HG03066 (cell line): ENCODE measurements at regions not wholly inside any gene's neighbourhood (a gene's known extent, or its start where the extent isn't known, plus 50 kb on each side); places are given as distances from the start of the nearest gene placed in this dataset.
"Not testable (repeated sequence)": the region's sequence is repeated elsewhere in the genome, so short reads cannot be mapped to it uniquely, and the experiment has no call there.

Experiments
- ATAC-seq: cut with Tn5 transposase; IDR thresholded peaks from one replicate; pipeline ENCODE4 v1.9.1; 2021; ENCODE audit warnings: low read depth; ENCODE audit not compliant: unreplicated experiment

- ATAC-seq = no peak
These were observed 447.9 kb upstream of the TECRL start for GRCh38 chr4:64857198-64857597.

GRCh38 chr4:64846417-64846816 is 437.2 kb upstream of the TECRL start:
- no peak for ATAC-seq

DNA sequence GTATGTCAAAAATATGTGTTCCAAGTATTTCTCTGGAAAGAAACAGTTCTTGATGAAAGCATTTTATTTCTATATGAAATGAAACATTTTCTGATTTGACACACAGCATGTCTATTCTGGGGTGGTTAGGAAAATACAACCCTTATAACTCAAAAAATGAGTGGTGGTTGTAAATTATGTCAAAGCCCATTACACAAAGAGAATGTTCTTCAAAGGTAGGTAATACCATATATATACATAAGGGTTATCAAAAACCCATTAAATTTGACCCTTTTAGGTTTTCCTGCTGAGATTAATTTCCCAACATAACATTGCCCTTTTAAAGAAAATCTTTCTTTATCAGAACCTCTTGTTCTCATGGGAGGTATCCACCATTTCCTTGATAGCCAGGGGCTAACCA is 420.5 kb upstream of the TECRL start:
- ATAC-seq = no peak

GRCh38 chr4:64824591-64824990 is 415.3 kb upstream of the TECRL start:
- no peak for ATAC-seq

DNA sequence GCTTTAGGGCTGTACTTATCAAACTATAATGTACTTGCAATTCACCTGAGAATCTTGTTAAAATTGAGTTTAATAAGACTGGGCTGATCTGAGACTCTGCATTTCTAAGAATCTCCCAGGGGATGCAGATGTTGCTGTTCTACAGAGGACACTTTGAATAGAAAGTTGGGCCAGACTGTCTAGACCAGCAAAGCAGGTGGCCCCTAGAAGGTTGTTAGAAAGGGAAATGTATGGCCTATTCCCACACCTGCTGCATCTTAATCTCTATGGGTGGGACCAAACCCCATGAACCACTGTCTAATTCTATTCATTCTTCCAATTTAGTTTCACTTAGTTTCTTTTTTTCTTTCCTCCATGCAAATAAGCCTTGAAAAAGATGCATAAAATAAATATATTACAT is 413.2 kb upstream of the TECRL start:
- ATAC-seq = no peak

DNA sequence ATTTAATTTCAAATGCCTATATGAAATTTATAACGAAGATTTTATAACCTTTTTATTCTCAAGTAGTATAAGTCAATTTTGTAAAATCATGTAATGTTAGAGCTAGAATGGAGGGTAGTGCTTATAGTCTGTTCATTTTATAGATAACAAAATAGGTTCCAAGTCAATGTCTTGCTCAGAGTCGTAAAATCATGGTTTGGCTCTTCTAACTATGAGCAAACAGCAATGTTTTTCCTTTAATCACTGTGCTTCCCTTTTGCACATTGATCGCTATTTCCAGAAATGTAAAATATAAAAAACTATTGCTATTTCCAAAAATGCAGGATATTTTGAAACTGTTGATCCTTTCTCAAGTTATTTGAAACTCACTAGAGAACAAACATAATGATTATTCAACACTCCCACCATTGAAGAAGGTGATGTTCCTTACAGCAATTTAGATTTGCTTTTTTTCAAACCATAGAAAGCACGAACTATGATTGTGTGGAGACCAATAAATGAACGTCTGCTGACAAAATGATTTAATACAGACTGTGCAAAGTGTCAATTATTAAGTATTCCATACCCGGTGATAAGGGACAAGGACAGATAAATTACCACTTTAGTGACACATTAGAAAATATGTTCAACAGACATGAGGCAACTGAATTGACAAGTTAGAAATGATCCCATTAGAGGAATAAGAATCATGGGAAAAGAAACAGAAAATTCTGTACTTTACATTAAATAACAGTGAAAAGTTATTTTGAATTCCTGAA is 412.1 kb upstream of the TECRL start:
- ATAC-seq = no peak

DNA sequence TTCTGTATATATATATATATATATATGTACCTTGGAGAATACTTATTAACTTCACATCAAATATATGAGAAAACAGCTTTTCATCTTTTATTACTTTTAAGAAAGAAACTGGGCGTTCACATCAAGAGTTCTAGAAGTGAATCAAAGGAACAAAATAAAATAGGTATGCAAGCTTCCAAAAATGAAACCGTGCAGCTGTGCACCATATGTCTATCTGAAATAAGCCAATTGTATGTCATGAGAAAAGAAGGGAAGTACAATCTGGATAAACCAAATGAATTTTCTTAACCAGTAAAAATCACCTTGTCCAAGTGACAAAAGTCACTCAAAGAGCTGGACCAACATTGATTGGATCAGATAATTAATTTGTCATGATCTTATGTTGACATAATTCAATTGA is 405.4 kb upstream of the TECRL start:
- no peak for ATAC-seq

GRCh38 chr4:64807821-64808220 is 398.6 kb upstream of the TECRL start:
- ATAC-seq = no peak

GRCh38 chr4:64799751-64800150 is 390.5 kb upstream of the TECRL start:
- no peak for ATAC-seq

- not testable (repeated sequence) for ATAC-seq
These were observed 389.6 kb upstream of the TECRL start for GRCh38 chr4:64798828-64799227.

GRCh38 chr4:64796581-64796980 is 387.3 kb upstream of the TECRL start:
- no peak for ATAC-seq

DNA sequence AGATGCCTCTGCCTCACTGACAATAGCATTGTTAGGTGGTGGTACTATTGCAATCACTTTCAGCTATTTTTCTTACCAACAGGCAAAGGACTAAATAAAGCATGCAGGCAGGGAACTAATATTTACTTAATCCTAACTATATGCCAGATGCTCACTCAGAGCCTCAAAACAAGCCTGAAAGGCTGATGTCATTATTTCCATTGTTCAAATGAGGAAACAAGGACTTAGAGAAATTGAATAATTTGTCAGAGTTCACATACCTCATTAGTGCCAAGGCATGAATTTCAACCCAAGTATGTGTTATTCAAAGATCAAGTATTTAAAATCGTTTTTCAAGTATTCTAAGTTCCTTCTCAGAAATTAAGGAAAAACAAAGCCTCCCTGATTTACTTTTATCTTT is 374.9 kb upstream of the TECRL start:
- ATAC-seq = no peak

GRCh38 chr4:64781737-64782326 is 372.6 kb upstream of the TECRL start:
- ATAC-seq = peak; percentile 69

DNA sequence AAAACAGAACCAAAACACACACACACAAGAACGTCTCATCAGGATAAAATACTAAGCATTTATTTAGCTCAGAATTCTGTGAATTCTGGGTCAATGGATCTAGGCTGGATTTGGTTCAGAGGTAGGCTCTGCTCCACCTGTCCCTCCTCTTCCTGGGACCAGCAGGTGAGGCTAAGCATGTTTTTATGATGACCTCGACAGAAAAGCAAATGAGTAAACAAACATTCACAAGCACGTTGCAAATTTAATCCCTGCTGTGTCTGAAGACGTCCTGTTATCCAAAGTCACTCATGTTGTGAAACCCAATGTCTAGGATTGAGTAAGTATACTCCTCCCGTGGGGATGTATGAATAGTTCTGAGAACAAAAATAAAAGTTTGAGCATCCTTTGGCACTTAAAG is 371.4 kb upstream of the TECRL start:
- no peak for ATAC-seq

DNA sequence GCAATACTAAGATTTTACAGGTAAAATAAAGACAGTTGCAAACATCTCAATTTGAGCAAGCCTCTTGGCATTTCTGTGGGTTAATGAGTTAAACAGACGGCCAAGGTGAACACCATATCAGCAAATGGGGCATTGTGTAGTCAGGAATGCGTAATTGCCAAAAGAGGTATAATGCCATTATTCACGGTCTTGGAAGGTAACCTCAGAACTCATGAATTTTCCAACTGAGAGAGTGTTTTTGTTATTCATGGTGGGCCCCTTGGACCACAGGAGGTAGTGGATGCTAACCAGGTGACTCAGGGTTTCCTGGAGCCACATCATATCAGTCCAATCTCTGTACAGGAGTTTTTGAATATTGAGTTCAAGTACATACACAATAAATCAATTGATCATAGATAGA is 368.0 kb upstream of the TECRL start:
- ATAC-seq = no peak

DNA sequence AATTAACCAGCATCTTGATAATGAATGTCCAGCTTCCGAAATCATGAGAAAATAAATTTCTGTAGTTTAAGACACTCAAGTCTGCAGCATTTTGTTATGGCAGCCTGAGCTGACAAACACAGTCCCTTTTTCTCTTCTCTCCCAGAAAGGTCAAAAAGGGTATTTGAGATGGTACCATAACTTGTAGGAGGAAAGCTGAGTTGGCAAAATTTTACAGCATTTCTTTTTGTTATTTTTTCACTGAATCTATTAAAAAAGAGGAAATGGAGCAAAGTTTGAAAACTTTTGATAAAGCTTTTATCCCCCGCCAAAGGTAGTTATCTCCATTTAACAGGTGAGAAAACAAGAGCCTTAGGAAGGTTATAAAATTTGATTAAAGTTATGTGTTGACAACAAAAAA is 367.6 kb upstream of the TECRL start:
- no peak for ATAC-seq

DNA sequence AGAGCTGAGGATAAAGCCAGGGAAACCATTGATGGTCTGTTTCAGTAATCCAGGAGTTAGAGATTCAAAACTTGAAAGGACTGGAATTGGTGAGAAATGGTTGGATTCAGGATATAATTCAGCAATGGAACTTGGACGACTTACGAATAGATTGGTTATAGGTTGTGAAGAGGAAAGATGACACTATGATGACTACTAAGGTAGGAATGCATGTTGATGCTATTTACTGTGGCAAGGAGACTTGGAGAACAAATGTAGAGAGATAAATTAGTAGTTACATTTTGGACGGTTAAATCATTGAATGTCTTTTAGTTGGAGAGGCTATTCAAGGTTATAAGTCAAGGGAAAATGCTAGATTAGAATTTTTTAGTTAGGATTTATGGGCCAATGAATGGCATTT is 365.4 kb upstream of the TECRL start:
- no peak for ATAC-seq

DNA sequence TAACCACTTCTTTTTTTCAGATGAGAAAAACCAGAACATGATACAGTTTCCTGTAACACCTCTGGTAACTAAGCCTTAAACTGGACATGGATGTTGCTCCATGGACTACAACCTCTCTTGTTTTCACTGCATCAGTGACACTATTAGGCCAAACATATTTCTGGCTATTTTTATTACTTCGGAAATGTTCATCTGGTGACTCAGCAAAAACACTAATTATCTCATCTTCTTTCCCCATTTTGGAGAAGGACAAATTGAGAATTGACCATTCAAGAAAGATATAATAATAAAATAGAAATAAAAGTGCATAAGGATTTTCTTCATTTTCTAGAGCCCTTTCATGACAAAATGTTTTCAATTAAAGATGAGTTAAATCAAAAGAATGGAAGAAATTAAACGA is 361.9 kb upstream of the TECRL start:
- no peak for ATAC-seq

DNA sequence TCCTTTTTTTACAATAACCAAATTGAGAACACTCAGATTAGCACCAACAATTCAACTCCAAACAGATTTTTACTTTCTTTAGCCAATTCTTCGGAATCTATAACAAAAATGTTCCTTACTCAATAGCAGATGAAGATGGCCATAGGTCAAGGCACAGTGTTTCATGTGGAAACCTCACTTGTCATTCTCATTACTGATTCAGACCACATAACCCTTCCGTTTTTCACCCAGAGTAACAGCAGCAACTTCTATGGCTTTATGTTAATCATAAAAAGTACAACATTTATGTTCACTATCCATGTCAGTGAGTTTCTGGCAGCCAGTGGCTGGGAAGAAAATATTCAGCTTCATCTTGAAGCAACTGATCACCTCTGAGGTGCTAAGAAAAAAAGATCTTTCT is 358.3 kb upstream of the TECRL start:
- no peak for ATAC-seq

DNA sequence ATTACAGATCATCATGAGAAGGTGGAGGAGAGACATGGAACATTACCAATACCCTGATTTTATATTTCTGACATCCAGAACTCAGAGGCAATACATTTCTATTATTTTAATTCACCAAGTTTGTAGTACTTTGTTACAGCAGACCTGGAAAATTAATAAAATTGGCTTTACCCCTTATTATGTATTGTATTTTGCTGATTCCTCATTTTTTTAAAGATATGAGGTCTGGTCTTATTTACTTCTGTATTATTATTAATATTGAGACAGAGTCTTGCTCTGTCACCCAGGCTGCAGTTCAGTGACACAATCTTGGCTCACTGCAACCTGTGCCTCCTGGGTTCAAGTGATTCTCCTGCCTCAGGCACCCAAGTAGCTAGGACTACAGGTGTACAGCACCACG is 357.3 kb upstream of the TECRL start:
- ATAC-seq = no peak

GRCh38 chr4:64756016-64756415 is 346.8 kb upstream of the TECRL start:
- ATAC-seq = no peak

GRCh38 chr4:64747919-64748715 is 338.9 kb upstream of the TECRL start:
- ATAC-seq = no peak
